HG02678 (cell line): ENCODE measurements at regions not wholly inside any gene's neighbourhood (a gene's known extent, or its start where the extent isn't known, plus 50 kb on each side); places are given as distances from the start of the nearest gene placed in this dataset.

Experiments
- ATAC-seq: cut with Tn5 transposase; IDR thresholded peaks from one replicate; pipeline ENCODE4 v1.9.1; 2021; ENCODE audit warnings: mild to moderate bottlenecking, moderate library complexity; ENCODE audit not compliant: unreplicated experiment

DNA sequence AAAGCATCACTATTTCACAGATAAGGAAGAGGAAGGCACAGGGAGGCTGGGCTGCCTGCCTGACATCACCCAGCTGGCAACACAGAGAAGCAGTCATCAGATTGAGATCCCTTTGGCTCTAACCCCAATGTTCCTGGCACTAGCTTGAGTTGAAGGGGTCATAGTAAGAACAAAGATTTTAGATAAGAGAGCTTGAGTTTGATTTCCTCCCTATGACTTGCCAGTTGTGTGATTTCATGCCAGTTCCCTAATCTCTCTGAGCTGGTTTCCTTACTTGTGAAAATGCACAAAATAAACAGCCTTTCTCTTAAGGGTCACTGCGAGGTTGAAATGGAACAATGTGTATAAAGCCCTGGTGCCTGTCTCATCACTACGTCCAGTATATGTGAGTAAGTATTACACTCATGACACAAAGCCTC is 475.4 kb upstream of the HS3ST1 start:
- no peak for ATAC-seq

DNA sequence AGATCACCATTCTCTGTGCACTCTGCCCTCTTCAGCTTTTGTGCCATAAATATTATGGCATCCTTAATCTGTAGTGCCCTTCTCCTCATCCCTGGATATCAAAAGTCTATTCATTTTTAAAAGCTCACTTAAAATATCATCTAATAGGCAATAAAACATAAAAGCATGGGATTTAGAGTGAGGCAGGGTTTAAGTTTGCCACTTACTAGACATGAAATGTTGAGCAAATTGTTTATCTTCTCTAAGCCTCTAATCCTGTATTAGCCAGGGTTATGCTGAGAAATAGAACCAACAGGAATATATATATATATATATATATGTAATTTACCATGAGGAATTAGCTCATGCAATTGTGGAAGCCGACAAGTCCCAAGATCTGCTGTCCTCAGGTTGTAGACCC is 472.4 kb upstream of the HS3ST1 start:
- ATAC-seq, result no peak

DNA sequence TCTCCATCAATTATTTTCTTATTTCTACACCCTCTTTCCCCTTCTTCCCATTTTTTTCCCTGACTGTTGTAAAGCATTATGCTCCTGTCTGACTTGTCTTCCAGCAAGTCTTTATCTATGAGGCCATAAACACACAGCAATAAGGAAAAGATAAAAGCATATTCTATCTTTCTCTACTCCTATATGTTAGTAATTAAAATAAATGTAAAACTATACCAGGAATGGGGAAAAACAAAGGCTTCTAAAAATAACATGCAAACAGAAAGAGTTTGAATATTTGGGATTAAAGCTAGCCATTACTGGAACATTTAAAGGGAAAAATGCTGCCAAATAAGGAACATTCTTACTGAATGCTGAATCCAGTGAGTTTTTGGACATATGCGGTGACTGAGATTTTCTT is 471.7 kb upstream of the HS3ST1 start:
- ATAC-seq, result no peak

DNA sequence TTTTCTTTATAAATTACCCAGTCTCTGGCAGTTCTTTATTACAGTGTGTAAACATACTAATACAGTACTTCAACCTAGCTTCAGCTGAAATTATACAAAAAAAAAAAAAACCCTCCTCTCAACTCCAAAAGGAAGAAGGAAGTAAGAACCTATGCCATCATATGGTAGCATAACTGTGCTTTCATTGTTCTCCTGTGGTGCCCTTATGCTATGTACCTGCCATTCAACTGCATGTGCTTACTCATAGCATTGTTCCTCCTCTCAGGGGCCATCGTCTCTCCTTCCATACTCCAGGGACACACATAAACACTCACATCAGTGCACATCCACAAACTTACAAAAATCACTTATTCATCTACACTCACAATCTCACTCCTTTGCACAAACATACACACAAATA is 470.1 kb upstream of the HS3ST1 start:
- ATAC-seq, result no peak

DNA sequence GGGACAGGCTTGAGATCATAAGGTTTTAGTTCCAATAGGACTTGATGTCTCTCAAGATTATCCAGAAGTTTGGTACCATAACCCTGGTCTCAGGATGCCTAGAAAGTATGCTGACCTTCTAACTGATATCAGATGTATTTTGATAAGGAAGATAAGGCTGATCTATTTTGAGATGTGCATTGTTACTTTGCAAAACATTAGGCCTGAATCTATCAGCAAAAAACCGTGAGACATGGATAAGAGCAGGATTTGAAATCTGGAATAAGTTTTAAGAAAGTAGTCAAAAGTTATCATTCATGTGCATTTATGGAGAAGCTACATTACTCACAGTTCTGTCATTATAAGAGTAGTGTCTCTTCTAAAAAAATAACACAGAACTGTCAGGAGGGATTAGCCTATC is 467.1 kb upstream of the HS3ST1 start:
- ATAC-seq, result no peak

DNA sequence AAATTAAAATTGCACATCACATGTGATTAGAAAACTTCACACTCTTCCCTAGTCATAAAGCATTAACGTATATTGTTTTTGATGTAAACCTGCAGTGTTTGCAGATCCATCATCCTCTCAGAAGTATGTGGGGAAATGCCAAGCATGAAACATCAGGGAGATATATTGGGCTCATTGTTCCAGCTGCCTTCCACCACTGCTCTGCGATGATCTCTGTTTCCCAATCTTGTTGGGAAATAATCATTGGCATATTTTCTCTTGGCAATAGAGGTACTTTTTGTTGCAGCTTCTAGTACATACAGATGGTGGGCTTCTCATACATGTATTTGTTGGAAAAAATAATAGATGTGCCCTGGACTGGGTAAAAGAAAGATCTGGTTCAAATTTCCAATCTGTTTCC is 466.3 kb upstream of the HS3ST1 start:
- ATAC-seq, result no peak

DNA sequence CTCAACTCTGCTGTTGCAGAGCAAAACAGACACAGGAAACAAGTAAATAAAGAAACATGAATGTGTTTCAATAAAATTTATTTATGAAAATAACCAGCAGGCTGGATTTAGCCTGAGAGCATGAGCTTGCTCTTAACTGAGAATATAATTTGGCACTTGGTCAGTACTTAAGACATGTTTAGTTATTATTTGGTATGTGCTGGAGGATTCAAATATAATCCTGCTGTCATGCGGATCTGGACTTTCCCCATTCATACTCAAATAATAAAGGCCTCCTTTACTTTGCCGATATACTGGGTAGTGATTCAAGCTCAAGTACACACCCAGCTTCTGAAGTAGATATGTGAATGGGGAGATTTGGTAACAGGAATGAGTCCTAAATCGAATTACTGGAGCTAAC is 465.5 kb upstream of the HS3ST1 start:
- no peak for ATAC-seq

DNA sequence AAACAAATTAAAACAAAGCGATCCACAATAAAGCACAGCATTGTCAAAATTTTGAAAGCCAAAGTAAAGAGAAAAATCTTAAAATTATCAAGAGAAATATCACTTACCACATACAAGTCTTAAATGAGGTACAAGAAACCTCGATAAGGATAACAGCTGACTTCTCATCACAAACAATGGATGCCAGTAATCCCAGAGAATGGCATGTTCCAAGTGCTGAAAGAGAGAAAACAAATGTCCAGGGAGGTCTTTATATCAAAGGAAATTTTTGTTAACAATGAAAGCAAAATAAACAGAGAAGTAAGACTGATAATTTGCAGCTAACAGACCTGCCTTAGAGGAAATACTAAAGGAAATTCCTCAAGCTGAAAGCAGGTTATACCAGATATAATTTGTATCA is 460.4 kb upstream of the HS3ST1 start:
- ATAC-seq, result no peak

DNA sequence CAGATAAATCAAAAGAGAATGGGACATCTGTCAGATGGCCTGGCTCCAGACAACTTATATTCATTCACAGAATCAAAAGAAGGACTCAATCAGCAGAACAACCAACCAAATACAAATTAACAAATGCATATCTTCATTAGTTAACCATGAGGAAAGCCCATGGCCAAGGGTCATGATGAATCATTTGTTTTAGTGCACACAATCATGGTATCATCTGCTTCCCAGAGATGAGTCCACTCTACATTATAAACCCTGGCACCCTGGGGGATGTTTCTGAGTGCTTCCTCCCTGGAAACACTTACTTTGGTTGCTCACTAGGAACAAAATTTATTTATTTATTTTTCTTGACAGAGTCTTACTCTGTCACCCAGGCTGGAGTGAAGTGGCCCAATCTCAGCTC is 453.3 kb upstream of the HS3ST1 start:
- ATAC-seq, result no peak

DNA sequence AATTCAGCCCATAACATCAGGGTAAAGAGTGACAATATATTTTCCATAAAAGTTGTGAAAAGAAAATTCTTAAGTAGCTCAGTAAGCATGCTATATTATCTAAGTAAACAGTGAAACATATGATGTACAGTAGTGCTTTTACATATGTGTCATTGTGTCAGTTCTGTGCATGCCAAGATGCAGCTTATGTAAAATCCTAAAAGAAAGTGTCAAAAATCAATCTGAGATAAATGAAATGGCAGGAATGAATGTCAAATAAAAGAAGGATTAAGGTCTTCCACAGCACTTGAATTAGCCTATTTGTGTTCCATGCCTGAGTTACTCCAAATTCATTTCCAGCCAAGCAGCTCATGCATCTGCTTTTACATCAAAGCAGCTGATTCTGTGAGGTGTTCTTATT is 452.7 kb upstream of the HS3ST1 start:
- no peak for ATAC-seq

DNA sequence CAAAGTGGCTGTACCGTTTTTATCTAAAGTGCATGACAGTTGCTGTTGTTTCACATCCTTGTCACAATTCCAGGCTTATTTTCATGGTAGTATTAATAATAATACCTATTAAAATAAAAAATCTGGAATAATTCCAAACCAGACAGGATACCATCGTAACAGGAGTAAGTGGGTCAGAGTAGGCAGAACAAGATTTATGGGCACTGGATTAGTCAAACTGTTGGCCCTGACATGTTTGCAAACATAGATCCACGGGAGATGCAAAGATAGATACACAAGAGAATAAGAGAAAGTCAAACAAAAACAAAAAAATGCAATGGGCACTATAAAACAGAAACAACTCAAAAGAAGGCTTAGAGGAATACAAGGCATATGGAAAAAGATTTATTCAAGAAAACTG is 449.5 kb upstream of the HS3ST1 start:
- ATAC-seq, result no peak

DNA sequence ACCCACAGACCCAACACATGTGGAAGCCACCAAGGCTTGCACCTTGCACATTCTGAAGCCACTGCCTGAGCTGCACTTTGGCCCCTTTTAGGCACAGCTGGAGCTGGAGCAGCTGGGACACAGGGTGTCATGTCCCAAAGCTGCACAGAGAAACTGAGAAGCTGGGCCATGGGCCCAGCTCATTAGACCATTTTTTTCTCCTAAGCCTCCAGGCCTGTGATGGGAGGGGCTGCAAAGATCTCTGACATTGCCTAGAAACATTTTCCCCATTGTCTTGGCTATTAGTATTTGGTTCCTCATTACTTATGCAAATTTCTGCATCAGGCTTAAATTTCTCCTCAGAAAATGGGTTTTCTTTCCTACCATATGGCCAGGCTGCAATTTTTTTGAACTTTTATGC is 447.4 kb upstream of the HS3ST1 start:
- ATAC-seq, result no peak

DNA sequence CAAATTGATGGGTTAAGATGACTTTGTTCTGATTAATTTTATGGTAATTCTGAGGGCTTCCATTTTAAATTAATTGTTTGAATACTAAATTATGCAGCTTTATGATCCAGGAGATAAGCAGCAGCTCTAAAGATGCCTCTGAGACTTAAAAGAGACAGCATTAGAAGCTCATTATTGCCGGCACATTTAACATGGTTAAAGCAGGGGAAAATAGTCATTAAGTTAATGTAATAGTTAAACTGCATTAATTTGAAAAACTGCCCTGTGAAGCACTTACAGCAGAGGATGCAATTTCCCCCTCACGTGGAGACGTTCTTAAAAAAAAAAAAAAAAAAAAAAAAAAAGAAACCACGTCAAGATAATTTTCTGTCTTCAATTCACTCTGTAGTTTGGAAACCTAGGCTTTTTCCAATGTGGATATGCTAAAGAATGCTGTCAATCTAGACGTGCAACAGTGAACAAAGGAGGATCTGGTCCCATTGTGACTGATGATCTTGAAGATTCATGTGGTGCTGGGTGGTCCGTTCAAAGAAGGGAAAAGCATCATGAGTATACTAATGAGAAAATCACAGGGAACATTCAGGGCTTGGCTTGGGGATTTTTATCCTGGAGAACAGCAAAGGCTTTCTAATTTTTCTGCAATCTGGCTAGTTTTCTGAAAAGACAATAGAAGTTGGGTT is 440.6 kb upstream of the HS3ST1 start:
- ATAC-seq, result no peak

DNA sequence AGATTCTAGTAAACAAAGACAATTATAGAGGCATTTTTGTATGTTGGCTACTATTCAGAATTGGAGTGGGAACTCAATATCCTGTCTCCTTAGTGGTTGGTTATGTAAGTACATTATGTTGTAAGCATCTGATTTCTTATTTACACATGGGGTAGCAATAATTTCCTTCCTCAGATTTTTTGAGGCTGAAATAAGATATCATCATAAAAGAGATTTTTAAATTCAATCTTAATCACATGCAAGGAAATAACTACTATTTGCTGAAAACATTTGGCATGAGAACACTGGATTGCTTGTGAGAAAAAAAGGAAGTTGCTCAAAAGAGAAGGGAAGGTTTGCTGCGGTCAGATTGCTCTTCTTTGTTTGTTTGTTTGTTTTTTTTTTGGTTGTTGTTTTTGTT is 437.7 kb upstream of the HS3ST1 start:
- ATAC-seq, result no peak

DNA sequence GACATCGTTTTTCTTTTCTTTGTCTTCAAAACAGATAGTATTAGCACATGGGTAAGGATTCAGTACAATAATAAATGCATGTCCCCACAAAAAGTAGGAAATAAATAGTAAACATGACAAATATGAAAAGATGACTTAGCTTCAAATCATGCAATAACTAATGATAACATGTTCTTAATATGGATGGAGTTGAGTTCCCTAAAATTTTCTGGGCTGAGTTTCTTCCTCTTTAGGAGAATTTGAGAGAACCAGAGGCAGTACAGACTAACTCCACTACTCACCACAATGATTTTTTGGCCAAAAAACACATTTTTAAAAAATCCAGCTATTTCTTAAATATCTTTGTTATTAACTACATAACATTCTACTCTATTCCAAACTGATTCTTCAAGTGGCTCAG is 432.3 kb upstream of the HS3ST1 start:
- no peak for ATAC-seq

DNA sequence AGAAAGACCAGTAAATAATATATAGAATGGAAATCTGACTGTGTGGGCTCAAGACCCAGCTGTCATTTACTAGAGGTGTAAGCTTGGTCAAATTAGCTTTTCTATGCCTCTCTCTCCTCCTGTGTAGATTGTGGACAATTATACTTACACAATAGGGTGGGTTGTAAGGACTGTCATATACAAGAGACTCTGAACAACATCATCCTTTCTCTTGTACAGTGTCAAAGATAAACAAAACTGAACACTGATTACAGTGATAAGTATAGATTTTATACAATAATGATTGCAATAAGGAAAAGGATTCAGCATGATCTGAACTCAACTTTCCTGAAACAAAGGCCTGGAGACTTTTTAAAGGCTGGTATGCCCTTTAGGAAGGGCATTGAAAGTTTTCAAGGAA is 429.2 kb upstream of the HS3ST1 start:
- ATAC-seq, result no peak

DNA sequence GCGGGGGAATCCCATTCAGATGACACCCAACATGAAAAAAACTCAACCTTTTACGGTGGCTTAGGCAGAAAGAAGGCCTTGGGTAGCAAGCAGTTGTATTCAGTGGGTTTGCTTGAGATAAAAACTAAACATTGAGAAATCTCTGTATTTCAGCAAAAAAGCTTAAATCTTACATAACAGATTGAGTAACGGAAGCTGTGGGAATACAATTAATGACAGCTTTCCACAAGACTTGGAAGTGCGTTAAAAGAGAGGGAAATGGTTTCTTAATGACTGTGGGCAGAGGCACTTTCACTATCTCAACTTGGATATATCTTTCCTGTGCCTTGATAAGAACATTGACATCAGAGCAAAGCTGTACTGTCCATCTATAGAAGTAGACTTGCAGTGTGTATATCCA is 418.5 kb upstream of the HS3ST1 start:
- no peak for ATAC-seq

DNA sequence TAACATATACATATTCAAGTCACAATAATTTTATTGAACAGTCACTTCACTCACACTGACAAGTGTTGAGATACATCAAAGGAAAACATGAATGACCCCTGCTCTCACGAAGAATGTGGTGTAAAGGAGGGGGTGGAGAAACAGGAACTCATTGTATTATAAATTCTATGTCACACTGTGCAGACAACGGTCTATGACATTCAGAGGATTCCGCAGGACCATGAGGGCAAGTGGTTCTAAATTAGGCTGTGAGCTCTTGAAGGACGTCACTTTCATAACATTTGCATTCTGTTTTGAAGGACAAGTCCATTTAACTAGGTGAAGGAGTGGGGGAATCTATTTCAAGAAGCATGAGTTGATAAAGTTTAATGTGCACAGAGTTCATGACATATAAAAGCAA is 415.2 kb upstream of the HS3ST1 start:
- ATAC-seq, result no peak

DNA sequence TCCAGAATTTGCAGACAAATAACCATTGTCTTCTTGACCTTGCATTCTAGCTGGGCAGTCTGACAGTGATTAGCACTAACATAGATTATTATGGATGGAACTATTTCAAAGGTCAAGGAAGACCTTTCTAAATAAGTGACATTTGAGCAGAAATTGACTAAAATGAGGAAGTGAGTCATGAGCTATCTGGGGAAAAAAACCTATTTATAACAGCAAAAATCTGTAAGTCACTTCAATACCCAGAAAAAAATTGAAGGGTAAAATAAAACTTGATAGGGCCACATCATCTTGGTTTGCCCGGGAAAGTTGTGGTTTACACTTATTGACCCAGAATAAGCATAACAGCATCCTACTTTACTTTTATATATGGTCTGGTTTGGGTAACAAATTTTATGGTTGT is 414.6 kb upstream of the HS3ST1 start:
- ATAC-seq, result no peak

DNA sequence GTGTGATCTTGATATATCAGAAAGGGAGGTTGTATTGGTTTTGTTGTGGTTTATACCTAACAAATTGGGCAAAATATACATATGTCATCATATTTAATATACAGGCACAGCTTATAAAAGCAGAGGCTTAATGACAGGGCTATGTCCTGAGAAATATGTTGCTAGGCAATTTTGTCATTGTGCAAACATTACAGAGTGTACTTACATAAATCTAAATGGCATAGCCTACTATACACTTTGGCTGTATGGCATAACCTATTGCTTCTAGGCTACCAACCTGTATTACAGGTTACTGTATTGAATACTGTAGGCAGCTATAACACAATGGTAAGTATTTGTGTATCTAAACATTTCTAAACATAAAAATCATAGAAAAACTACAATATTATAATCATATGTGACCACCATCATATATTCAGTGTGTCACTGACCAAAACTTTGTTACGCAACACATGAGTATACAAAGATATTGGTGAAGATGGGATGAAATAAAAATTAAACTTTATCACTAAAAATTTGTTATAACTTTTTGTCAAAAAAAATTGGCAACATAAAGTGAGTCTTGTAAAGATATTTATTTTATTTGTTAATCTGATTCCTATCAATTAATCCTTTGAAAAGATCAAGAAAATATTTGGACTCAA is 414.0 kb upstream of the HS3ST1 start:
- ATAC-seq, result no peak

DNA sequence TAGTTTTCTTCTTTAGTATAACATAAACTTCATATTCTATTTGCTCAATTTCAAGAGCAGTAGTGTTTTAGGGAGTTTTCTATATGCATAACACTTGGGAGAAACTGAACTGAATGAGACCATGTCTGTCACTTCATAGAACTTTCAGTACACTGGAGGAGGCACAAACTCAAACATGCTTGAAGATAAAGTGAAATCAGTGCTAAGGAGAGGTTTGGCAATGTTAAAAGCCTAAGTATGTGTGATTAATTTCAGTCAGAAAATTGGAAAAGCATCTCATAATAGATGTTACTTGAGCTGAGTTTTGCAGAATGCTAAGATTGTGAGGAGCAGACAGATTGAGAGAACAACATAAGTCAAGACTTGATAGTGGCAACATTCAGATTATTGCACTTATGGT is 411.2 kb upstream of the HS3ST1 start:
- no peak for ATAC-seq

DNA sequence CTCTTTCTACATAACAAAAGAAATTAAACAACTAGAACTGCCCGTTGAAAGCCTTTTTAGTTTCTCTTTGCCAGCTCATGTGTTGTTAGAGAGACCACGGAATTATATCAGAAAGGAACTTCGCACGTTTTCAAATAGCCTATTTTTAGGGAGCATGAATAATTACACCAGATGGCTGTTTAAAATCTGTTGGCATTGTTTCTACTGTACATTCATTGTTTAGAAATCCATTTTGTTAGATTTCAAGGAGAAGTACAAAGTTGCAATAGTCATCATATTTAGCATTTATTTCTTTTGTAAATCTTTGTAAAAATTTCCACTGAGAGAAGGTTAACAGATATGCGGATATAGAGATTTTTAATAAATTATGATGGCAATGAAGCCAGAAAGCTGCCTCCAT is 403.0 kb upstream of the HS3ST1 start:
- no peak for ATAC-seq

DNA sequence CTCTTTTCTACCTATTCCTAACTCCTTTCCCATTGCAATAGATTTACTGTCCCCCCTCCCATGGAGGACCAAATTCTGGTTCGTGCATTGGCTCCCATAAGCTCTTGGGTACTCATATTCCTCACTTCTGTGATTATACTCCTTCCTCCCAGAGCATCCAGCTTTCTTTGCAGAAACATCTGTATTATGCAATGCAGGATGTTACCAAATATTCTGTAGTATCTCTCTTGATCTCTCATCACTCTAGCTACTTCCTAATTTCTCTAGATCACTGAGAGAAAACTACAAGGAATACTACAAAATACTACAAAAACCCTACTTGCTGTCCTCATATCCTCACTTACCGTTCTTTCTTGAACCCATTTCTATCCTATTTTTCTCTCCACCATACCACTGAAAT is 395.9 kb upstream of the HS3ST1 start:
- no peak for ATAC-seq
